GM19452 (cell line): ENCODE measurements at regions not wholly inside any gene's neighbourhood (a gene's known extent, or its start where the extent isn't known, plus 50 kb on each side); places are given as distances from the start of the nearest gene placed in this dataset.

Experiments used
- ATAC-seq: cut with Tn5 transposase; IDR thresholded peaks from one replicate; pipeline ENCODE4 v1.9.1; 2021; ENCODE audit not compliant: unreplicated experiment

GRCh38 chr4:19455850-19456602 is 795.7 kb upstream of the SLIT2 start:
- no peak for ATAC-seq

- ATAC-seq: no peak
Observed at GRCh38 chr4:19455196-19455595, 796.5 kb upstream of the SLIT2 start.

- no peak for ATAC-seq
Observed at GRCh38 chr4:19438233-19438632, 813.5 kb upstream of the SLIT2 start.

- no peak for ATAC-seq
Observed at GRCh38 chr4:19437008-19437407, 814.7 kb upstream of the SLIT2 start.

GRCh38 chr4:19429684-19430083 is 822.0 kb upstream of the SLIT2 start:
- no peak for ATAC-seq

GRCh38 chr4:19425146-19425545 is 826.6 kb upstream of the SLIT2 start:
- no peak for ATAC-seq

GRCh38 chr4:19417256-19417655 is 834.4 kb upstream of the SLIT2 start:
- no peak for ATAC-seq

GRCh38 chr4:19416146-19416545 is 835.6 kb upstream of the SLIT2 start:
- ATAC-seq: no peak

GRCh38 chr4:19408490-19408889 is 843.2 kb upstream of the SLIT2 start:
- ATAC-seq: no peak

- no peak for ATAC-seq
Observed at GRCh38 chr4:19406789-19407188, 844.9 kb upstream of the SLIT2 start.

- ATAC-seq: no peak
Observed at GRCh38 chr4:19403786-19404370, 847.8 kb upstream of the SLIT2 start.

GRCh38 chr4:19402581-19403065 is 849.1 kb upstream of the SLIT2 start:
- ATAC-seq: no peak

- ATAC-seq: no peak
Observed at GRCh38 chr4:19401301-19402080, 850.2 kb upstream of the SLIT2 start.

GRCh38 chr4:19400820-19401219 is 850.9 kb upstream of the SLIT2 start:
- ATAC-seq: no peak

GRCh38 chr4:19399001-19399400 is 852.7 kb upstream of the SLIT2 start:
- no peak for ATAC-seq

- no peak for ATAC-seq
Observed at GRCh38 chr4:19386786-19387185, 864.9 kb upstream of the SLIT2 start.

- ATAC-seq: no peak
Observed at GRCh38 chr4:19382993-19383756, 868.5 kb upstream of the SLIT2 start.

- no peak for ATAC-seq
Observed at GRCh38 chr4:19381068-19381467, 870.6 kb upstream of the SLIT2 start.

- no peak for ATAC-seq
Observed at GRCh38 chr4:19380600-19380999, 871.1 kb upstream of the SLIT2 start.

GRCh38 chr4:19379191-19379708 is 872.5 kb upstream of the SLIT2 start:
- ATAC-seq: no peak

- ATAC-seq: no peak
Observed at GRCh38 chr4:19375931-19376330, 875.8 kb upstream of the SLIT2 start.
